ENCODE measurements at regions not wholly inside any gene's neighbourhood (a gene's known extent, or its start where the extent isn't known, plus 50 kb on each side); places are given as distances from the start of the nearest gene placed in this dataset.

GRCh38 chr15:85298366-85298765, 82.0 kb upstream of the AKAP13 start:
- no peak overlapping the region for H3K27ac ChIP-seq (ENCODE audit: low read depth in 2 of 2, low read length in 1 of 2)
- H3K4me2 ChIP-seq: no peak overlapping the region
- peaks cover 4% of the 10 kb centered on the region for H3F3A ChIP-seq (replicated peaks; ENCODE audit: insufficient read depth)
- H3K9me2 ChIP-seq: no peaks in the 10 kb centered on the region
- H3K9me3 ChIP-seq: no peaks in the 10 kb centered on the region
- H3K36me3 ChIP-seq (replicated peaks in 1 of 2; ENCODE audit: control insufficient read depth in 1 of 2, insufficient read depth in 2 of 2, low read length in 1 of 2): no peaks in the 10 kb centered on the region
- H3K27me3 ChIP-seq (ENCODE audit: insufficient read depth): no peaks in the 10 kb centered on the region
- no peak for DNase-seq
- no peak overlapping the region for H2AFZ ChIP-seq (ENCODE audit: low read depth)
- CTCF ChIA-PET: interaction anchor here (1.1 to 1.5 kb wide), 2 partner anchors 32 to 297 kb away, joined by 3 to 4 read pairs; no protein-coding TSS in a partner anchor
- no peaks in the 10 kb centered on the region for H4K20me1 ChIP-seq (ENCODE audit: insufficient read depth)
- 76% methylated on average over 4 of the region's 4 CpGs for WGBS (ENCODE audit: low lambda C conversion rate)
- POLR2A ChIA-PET: no interaction called here
- no peaks in the 10 kb centered on the region; a peak in 1 of 4 replicates for H3K4me1 ChIP-seq (ENCODE audit: control insufficient read depth in 1 of 2, insufficient read depth in 2 of 2, low read depth in 1 of 2, low read length in 1 of 2)
- no peak overlapping the region for H3K4me3 ChIP-seq (ENCODE audit: low read depth in 2 of 2, low read length in 1 of 2)
- TF ChIP-seq POLR2AphosphoS5 (IDR thresholded peaks at IDR 0.05; ENCODE audit: low read depth, low read length) (no peak), JUND (IDR thresholded peaks at IDR 0.05) (no peak), TAF1 (IDR thresholded peaks at IDR 0.05; ENCODE audit: borderline replicate concordance, low read depth, low read length) (no peak), NRF1 (IDR thresholded peaks at IDR 0.05; ENCODE audit: low read depth, low read length) (no peak), GATA2 (CRISPR knock-in tag; IDR thresholded peaks at IDR 0.05) (no peak), TEAD4 (IDR thresholded peaks at IDR 0.05; ENCODE audit: borderline replicate concordance, insufficient read depth) (no peak), RXRA (IDR thresholded peaks at IDR 0.05; ENCODE audit: borderline replicate concordance, low read depth) (no peak), FOXM1 (IDR thresholded peaks at IDR 0.05; ENCODE audit: low read depth) (no peak), MEF2A (IDR thresholded peaks at IDR 0.05; ENCODE audit: borderline replicate concordance, low read depth) (no peak), GABPA (IDR thresholded peaks at IDR 0.05; ENCODE audit: low read depth) (no peak), SIN3A (IDR thresholded peaks at IDR 0.05; ENCODE audit: borderline replicate concordance, low read depth, low read length) (no peak), FOSL2 (IDR thresholded peaks at IDR 0.05; ENCODE audit: borderline replicate concordance, low read depth) (no peak), TCF12 (IDR thresholded peaks at IDR 0.05) (no peak)
- no peaks in the 10 kb centered on the region for H3K79me2 ChIP-seq (ENCODE audit: insufficient read depth)
- no peak overlapping the region for H3K9ac ChIP-seq

DNA sequence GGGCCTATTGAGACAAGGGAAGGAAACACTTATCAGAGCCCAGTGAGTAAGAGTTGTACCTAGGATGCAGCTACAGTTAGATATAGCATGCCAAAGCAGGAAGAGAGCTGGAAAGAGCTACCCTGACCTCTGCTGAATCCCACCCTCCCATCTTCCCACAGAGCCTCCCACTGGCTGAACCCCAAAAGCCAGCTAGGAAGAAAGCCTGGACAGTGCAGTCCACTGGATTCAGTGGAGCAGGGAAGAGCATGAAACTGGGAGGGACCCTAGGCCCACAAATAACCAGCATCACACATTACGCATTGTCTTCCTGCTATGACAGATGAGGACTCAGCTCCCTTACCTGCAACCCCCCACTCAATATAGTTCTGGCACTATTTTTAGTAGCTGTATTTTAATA, 81.5 kb upstream of the AKAP13 start:
- WGBS (ENCODE audit: low lambda C conversion rate): 100% methylated on average over 1 of the region's 1 CpG
- Histone ChIP-seq H2AFZ (ENCODE audit: low read depth) (no peak overlapping the region), H3K9me2 (no peaks in the 10 kb centered on the region), H3K4me1 (ENCODE audit: control insufficient read depth in 1 of 2, insufficient read depth in 2 of 2, low read depth in 1 of 2, low read length in 1 of 2) (no peaks in the 10 kb centered on the region; a peak in 1 of 4 replicates), H3K36me3 (replicated peaks in 1 of 2; ENCODE audit: control insufficient read depth in 1 of 2, insufficient read depth in 2 of 2, low read length in 1 of 2) (no peaks in the 10 kb centered on the region), H3K4me3 (ENCODE audit: low read depth in 2 of 2, low read length in 1 of 2) (no peak overlapping the region), H3K9me3 (no peaks in the 10 kb centered on the region), H3K27ac (ENCODE audit: low read depth in 2 of 2, low read length in 1 of 2) (no peak overlapping the region), H3K79me2 (ENCODE audit: insufficient read depth) (no peaks in the 10 kb centered on the region), H3K27me3 (ENCODE audit: insufficient read depth) (no peaks in the 10 kb centered on the region), H3K9ac (no peak overlapping the region), H4K20me1 (ENCODE audit: insufficient read depth) (no peaks in the 10 kb centered on the region), H3K4me2 (no peak overlapping the region), H3F3A (replicated peaks; ENCODE audit: insufficient read depth) (peaks cover 4% of the 10 kb centered on the region)
- TF ChIP-seq SMC3 (IDR thresholded peaks at IDR 0.05; ENCODE audit: low read depth, low read length): no peak
- TF ChIP-seq FOXJ3 (CRISPR knock-in tag; IDR thresholded peaks at IDR 0.05): no peak
- TF ChIP-seq TCF12 (IDR thresholded peaks at IDR 0.05): no peak
- TF ChIP-seq, protein P1, sequence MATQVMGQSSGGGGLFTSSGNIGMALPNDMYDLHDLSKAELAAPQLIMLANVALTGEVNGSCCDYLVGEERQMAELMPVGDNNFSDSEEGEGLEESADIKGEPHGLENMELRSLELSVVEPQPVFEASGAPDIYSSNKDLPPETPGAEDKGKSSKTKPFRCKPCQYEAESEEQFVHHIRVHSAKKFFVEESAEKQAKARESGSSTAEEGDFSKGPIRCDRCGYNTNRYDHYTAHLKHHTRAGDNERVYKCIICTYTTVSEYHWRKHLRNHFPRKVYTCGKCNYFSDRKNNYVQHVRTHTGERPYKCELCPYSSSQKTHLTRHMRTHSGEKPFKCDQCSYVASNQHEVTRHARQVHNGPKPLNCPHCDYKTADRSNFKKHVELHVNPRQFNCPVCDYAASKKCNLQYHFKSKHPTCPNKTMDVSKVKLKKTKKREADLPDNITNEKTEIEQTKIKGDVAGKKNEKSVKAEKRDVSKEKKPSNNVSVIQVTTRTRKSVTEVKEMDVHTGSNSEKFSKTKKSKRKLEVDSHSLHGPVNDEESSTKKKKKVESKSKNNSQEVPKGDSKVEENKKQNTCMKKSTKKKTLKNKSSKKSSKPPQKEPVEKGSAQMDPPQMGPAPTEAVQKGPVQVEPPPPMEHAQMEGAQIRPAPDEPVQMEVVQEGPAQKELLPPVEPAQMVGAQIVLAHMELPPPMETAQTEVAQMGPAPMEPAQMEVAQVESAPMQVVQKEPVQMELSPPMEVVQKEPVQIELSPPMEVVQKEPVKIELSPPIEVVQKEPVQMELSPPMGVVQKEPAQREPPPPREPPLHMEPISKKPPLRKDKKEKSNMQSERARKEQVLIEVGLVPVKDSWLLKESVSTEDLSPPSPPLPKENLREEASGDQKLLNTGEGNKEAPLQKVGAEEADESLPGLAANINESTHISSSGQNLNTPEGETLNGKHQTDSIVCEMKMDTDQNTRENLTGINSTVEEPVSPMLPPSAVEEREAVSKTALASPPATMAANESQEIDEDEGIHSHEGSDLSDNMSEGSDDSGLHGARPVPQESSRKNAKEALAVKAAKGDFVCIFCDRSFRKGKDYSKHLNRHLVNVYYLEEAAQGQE (IDR thresholded peaks at IDR 0.05; ENCODE audit: low read depth, low read length): no peak
- TF ChIP-seq CHD2 (IDR thresholded peaks at IDR 0.05; ENCODE audit: low read length, partially characterized antibody): no peak
- no peak for TF ChIP-seq ELF1 (IDR thresholded peaks at IDR 0.05)
- no peak for TF ChIP-seq RAD21 (IDR thresholded peaks at IDR 0.05; ENCODE audit: low read length)
- TF ChIP-seq MEF2A (IDR thresholded peaks at IDR 0.05; ENCODE audit: borderline replicate concordance, low read depth): no peak
- no peak for TF ChIP-seq SIN3A (IDR thresholded peaks at IDR 0.05; ENCODE audit: borderline replicate concordance, low read depth, low read length)
- no peak for TF ChIP-seq CTCF (IDR thresholded peaks at IDR 0.05)
- no peak for TF ChIP-seq GABPA (IDR thresholded peaks at IDR 0.05; ENCODE audit: low read depth)
- TF ChIP-seq RFX5 (IDR thresholded peaks at IDR 0.05; ENCODE audit: low read length): no peak
- no peak for DNase-seq
- CTCF ChIA-PET: interaction anchor here (0.9 to 1.1 kb wide), 2 partner anchors 9 to 31 kb away, joined by 4 read pairs; no protein-coding TSS in a partner anchor
- POLR2A ChIA-PET: no interaction called here

Measured in SK-N-SH (cell line).